GM19438 (cell line): ENCODE measurements at regions not wholly inside any gene's neighbourhood (a gene's known extent, or its start where the extent isn't known, plus 50 kb on each side); places are given as distances from the start of the nearest gene placed in this dataset.
A peak's percentile ranks its signal among the peaks of the same experiment; 100 is the strongest.

Experiments used
- ATAC-seq: cut with Tn5 transposase; IDR thresholded peaks from one replicate; pipeline ENCODE4 v1.9.1; 2021; ENCODE audit warnings: low read depth; ENCODE audit not compliant: unreplicated experiment

- ATAC-seq: no peak
Observed at GRCh38 chr20:22379472-22379871, 204.9 kb downstream of the FOXA2 start.

GRCh38 chr20:22374678-22375590 is 209.4 kb downstream of the FOXA2 start:
- no peak for ATAC-seq

- ATAC-seq: no peak
Observed at GRCh38 chr20:22374066-22374465, 210.3 kb downstream of the FOXA2 start.

GRCh38 chr20:22373164-22373895 is 211.0 kb downstream of the FOXA2 start:
- no peak for ATAC-seq

- ATAC-seq: peak; percentile 96
Observed at GRCh38 chr20:22371843-22372242, 212.5 kb downstream of the FOXA2 start.

- ATAC-seq: no peak
Observed at GRCh38 chr20:22370137-22370536, 214.2 kb downstream of the FOXA2 start.

- ATAC-seq: no peak
Observed at GRCh38 chr20:22369100-22369499, 215.3 kb downstream of the FOXA2 start.

GRCh38 chr20:22368235-22368634 is 216.1 kb downstream of the FOXA2 start:
- no peak for ATAC-seq

GRCh38 chr20:22366631-22367030 is 217.7 kb downstream of the FOXA2 start:
- no peak for ATAC-seq

GRCh38 chr20:22354647-22355046 is 229.7 kb downstream of the FOXA2 start:
- no peak for ATAC-seq

GRCh38 chr20:22353586-22353985 is 230.8 kb downstream of the FOXA2 start:
- ATAC-seq: no peak

GRCh38 chr20:22352019-22352418 is 232.4 kb downstream of the FOXA2 start:
- ATAC-seq: no peak

GRCh38 chr20:22350624-22351023 is 233.7 kb downstream of the FOXA2 start:
- no peak for ATAC-seq

GRCh38 chr20:22348010-22348409 is 236.4 kb downstream of the FOXA2 start:
- no peak for ATAC-seq

GRCh38 chr20:22346716-22347115 is 237.7 kb downstream of the FOXA2 start:
- no peak for ATAC-seq

GRCh38 chr20:22343612-22344011 is 240.8 kb downstream of the FOXA2 start:
- ATAC-seq: no peak

GRCh38 chr20:22342410-22342809 is 242.0 kb downstream of the FOXA2 start:
- no peak for ATAC-seq

- ATAC-seq: no peak
Observed at GRCh38 chr20:22341508-22341907, 242.9 kb downstream of the FOXA2 start.

GRCh38 chr20:22339946-22340345 is 244.4 kb downstream of the FOXA2 start:
- no peak for ATAC-seq

- no peak for ATAC-seq
Observed at GRCh38 chr20:22339091-22339881, 245.1 kb downstream of the FOXA2 start.

GRCh38 chr20:22338140-22338708 is 246.1 kb downstream of the FOXA2 start:
- no peak for ATAC-seq
